ENCODE measurements at regions not wholly inside any gene's neighbourhood (a gene's known extent, or its start where the extent isn't known, plus 50 kb on each side); places are given as distances from the start of the nearest gene placed in this dataset.
"Not testable (repeated sequence)": the region's sequence is repeated elsewhere in the genome, so short reads cannot be mapped to it uniquely, and the experiment has no call there.

- Mint-ChIP-seq H3K27ac (no peak overlapping the region), H3K4me3 (no peak overlapping the region), H3K36me3 (ENCODE audit: low read depth) (no peaks in the 10 kb centered on the region), H3K9me3 (peaks cover 14% of the 10 kb centered on the region), H3K4me1 (no peaks in the 10 kb centered on the region), H3K27me3 (no peaks in the 10 kb centered on the region)
- ATAC-seq (replicated peaks): no peak
Observed at GRCh38 chr4:60989141-60989540, 211.0 kb upstream of the ADGRL3 start.

- Mint-ChIP-seq H3K27me3 (no peaks in the 10 kb centered on the region), H3K27ac (no peak overlapping the region), H3K9me3 (peaks cover 9% of the 10 kb centered on the region), H3K36me3 (ENCODE audit: low read depth) (no peaks in the 10 kb centered on the region), H3K4me1 (no peaks in the 10 kb centered on the region), H3K4me3 (no peak overlapping the region)
- ATAC-seq (replicated peaks): no peak
Observed at GRCh38 chr4:60992037-60992436, 208.1 kb upstream of the ADGRL3 start.

DNA sequence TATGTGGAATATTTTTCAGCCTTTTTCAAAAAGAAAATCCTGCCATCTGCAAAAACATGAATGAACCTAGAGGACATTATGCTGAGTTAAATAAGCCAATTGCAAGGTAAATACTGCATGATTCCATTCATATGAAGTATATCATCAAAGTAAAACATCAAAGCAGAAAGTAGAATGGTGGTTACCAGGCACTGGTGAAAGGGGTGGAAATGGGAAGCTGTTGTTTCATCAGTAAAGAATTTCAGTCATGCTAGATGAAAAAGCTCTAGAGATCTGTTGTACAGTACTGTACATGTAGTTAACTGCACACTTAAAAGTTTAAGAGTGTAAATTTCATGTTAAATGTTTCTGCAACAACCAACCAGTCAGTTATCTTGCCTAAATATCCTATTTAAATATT, 196.8 kb upstream of the ADGRL3 start:
- no peaks in the 10 kb centered on the region for H3K27me3 Mint-ChIP-seq
- H3K4me1 Mint-ChIP-seq: no peaks in the 10 kb centered on the region
- H3K4me3 Mint-ChIP-seq: no peak overlapping the region
- H3K27ac Mint-ChIP-seq: no peak overlapping the region
- H3K9me3 Mint-ChIP-seq: peaks cover 21% of the 10 kb centered on the region
- no peak for ATAC-seq (replicated peaks)
- H3K36me3 Mint-ChIP-seq (ENCODE audit: low read depth): no peaks in the 10 kb centered on the region

GRCh38 chr4:61004651-61005170, 195.4 kb upstream of the ADGRL3 start:
- Mint-ChIP-seq H3K27ac (no peak overlapping the region), H3K27me3 (no peaks in the 10 kb centered on the region), H3K9me3 (peaks cover 25% of the 10 kb centered on the region), H3K36me3 (ENCODE audit: low read depth) (no peaks in the 10 kb centered on the region), H3K4me3 (no peak overlapping the region), H3K4me1 (no peaks in the 10 kb centered on the region)
- ATAC-seq (replicated peaks): no peak

- no peaks in the 10 kb centered on the region for H3K27me3 Mint-ChIP-seq
- no peak overlapping the region for H3K27ac Mint-ChIP-seq
- no peaks in the 10 kb centered on the region for H3K4me1 Mint-ChIP-seq
- no peak for ATAC-seq (replicated peaks)
- H3K9me3 Mint-ChIP-seq: peaks cover 16% of the 10 kb centered on the region
- no peaks in the 10 kb centered on the region for H3K36me3 Mint-ChIP-seq (ENCODE audit: low read depth)
- no peak overlapping the region for H3K4me3 Mint-ChIP-seq
Observed at GRCh38 chr4:61011051-61011450, 189.1 kb upstream of the ADGRL3 start.

- not testable (repeated sequence) for ATAC-seq (replicated peaks); H3K27ac Mint-ChIP-seq; H3K27me3 Mint-ChIP-seq; H3K4me3 Mint-ChIP-seq; H3K4me1 Mint-ChIP-seq; H3K36me3 Mint-ChIP-seq (ENCODE audit: low read depth)
- H3K9me3 Mint-ChIP-seq: peaks cover 18% of the 10 kb centered on the region
Observed at GRCh38 chr4:61011936-61012335, 188.2 kb upstream of the ADGRL3 start.

GRCh38 chr4:61024610-61025009, 175.5 kb upstream of the ADGRL3 start:
- no peak for ATAC-seq (replicated peaks)
- Mint-ChIP-seq H3K27ac (no peak overlapping the region), H3K27me3 (no peaks in the 10 kb centered on the region), H3K9me3 (peaks cover 12% of the 10 kb centered on the region), H3K36me3 (ENCODE audit: low read depth) (no peaks in the 10 kb centered on the region), H3K4me3 (no peak overlapping the region), H3K4me1 (no peaks in the 10 kb centered on the region)

DNA sequence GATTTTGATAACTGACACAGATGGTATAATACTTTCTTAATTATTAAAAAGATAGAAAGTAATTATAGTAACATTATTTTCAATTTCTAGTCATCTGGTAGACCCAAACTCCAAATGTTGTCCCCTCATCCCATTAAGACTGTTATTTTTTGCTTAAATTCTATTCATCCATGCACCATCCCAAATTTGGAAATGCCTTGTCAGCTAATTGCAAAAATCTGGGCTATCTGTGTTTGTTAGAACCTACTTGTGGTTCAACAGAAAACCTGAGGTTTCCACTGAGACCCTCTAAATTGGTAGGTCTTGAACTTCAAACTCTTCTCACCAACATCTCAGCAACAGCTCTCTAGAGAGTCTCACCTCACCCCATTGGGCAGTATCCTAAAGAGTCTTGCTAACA, 172.2 kb upstream of the ADGRL3 start:
- ATAC-seq (replicated peaks): no peak
- no peaks in the 10 kb centered on the region for H3K36me3 Mint-ChIP-seq (ENCODE audit: low read depth)
- H3K27ac Mint-ChIP-seq: no peak overlapping the region
- no peak overlapping the region for H3K4me3 Mint-ChIP-seq
- H3K9me3 Mint-ChIP-seq: peaks cover 8% of the 10 kb centered on the region
- no peaks in the 10 kb centered on the region for H3K27me3 Mint-ChIP-seq
- H3K4me1 Mint-ChIP-seq: no peaks in the 10 kb centered on the region

DNA sequence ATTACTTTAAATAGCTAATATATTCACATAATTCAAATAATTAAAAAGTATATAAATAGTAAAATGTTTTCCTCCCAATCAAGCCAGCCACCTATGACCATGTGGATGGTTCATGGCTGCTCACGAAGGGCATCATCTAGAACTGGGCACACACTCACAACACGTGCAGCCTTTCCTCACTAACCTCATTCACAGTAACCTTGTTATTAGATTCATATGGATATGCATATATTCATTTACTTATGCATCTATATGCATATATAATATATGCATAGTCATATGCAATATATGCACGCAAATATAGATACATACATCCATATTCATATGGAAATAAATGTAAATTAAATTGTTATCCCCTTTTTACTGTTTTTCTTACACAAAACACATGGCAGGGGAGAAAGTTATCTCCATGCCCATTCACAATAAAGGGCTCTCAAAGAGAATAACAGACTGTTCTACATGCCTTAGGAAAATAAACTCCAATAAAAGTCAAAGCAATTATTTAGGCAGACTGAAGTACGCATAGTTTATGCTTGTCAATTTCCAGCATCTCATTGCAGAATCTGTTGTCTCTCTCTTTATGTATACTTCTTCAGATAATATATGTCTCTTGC, 163.9 kb upstream of the ADGRL3 start:
- no peak for ATAC-seq (replicated peaks)
- Mint-ChIP-seq H3K27me3 (no peaks in the 10 kb centered on the region), H3K27ac (no peak overlapping the region), H3K9me3 (peaks cover 8% of the 10 kb centered on the region), H3K36me3 (ENCODE audit: low read depth) (no peaks in the 10 kb centered on the region), H3K4me3 (no peak overlapping the region), H3K4me1 (no peaks in the 10 kb centered on the region)

DNA sequence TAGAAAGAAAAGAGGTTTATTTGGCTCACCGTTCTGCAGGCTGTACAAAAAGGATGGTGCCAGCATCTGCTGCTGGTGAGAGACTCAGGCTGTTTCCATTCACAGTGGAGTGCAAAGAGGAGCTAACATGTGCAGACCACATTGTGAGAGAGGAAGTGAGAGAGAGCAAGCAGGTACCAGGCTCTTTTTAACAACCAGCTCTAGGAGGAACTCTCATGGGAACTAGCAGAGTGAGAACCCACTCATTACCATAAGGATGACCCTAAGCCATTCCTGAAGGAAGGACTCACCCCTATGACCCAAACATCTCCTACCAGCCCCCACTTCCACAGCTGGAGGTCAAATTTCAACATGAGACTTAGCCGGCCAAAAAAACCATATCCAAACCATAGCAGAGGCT, 158.6 kb upstream of the ADGRL3 start:
- no peaks in the 10 kb centered on the region for H3K36me3 Mint-ChIP-seq (ENCODE audit: low read depth)
- no peaks in the 10 kb centered on the region for H3K4me1 Mint-ChIP-seq
- no peak for ATAC-seq (replicated peaks)
- H3K27ac Mint-ChIP-seq: no peak overlapping the region
- H3K27me3 Mint-ChIP-seq: no peaks in the 10 kb centered on the region
- H3K9me3 Mint-ChIP-seq: peaks cover 16% of the 10 kb centered on the region
- no peak overlapping the region for H3K4me3 Mint-ChIP-seq

DNA sequence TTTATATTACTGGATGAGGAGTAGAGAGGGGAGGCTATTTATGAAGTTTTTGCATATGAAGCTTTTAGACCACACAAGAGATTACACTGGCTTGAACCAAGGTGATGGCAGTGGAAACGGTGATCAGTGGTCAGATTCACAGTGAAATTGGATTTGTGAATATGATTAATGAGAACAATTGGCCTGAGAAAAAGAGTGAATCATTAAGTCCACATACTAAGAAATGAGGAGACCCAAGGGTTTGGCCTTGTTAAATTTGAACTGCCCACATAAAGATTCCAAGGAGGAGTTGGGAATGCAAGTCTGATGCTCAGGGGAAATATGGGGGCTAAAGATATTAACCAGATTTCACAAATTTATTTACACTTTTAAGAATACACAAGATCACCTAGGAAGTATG, 155.3 kb upstream of the ADGRL3 start:
- H3K4me3 Mint-ChIP-seq: no peak overlapping the region
- no peaks in the 10 kb centered on the region for H3K27me3 Mint-ChIP-seq
- no peak for ATAC-seq (replicated peaks)
- peaks cover 11% of the 10 kb centered on the region for H3K9me3 Mint-ChIP-seq
- no peaks in the 10 kb centered on the region for H3K36me3 Mint-ChIP-seq (ENCODE audit: low read depth)
- H3K27ac Mint-ChIP-seq: no peak overlapping the region
- H3K4me1 Mint-ChIP-seq: no peaks in the 10 kb centered on the region

GRCh38 chr4:61049018-61049417, 151.1 kb upstream of the ADGRL3 start:
- H3K9me3 Mint-ChIP-seq: peaks cover 13% of the 10 kb centered on the region
- no peaks in the 10 kb centered on the region for H3K36me3 Mint-ChIP-seq (ENCODE audit: low read depth)
- H3K27ac Mint-ChIP-seq: no peak overlapping the region
- no peak overlapping the region for H3K4me3 Mint-ChIP-seq
- ATAC-seq (replicated peaks): no peak
- no peaks in the 10 kb centered on the region for H3K27me3 Mint-ChIP-seq
- H3K4me1 Mint-ChIP-seq: no peaks in the 10 kb centered on the region

DNA sequence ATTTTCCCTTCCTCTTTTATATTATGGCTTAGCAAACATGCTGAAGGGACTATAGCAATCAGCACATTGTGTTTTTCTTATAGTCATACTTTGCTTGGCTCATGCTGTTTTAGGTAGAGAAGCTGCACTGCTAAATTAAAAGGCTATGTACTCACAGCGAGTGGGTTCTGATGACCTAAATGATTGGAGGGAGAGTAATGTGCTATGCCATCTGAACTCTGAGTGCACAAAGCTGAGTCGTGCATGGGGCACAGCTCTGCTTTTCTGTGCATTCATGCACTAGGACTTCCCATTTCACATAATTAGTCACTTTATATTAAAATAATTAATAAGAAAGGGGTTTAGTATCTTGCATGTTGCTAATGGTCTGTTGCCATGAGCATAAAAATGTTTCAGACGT, 132.7 kb upstream of the ADGRL3 start:
- Mint-ChIP-seq H3K4me1 (no peaks in the 10 kb centered on the region), H3K9me3 (peaks cover 22% of the 10 kb centered on the region), H3K4me3 (no peak overlapping the region), H3K27me3 (no peaks in the 10 kb centered on the region), H3K36me3 (ENCODE audit: low read depth) (no peaks in the 10 kb centered on the region), H3K27ac (no peak overlapping the region)
- no peak for ATAC-seq (replicated peaks)

DNA sequence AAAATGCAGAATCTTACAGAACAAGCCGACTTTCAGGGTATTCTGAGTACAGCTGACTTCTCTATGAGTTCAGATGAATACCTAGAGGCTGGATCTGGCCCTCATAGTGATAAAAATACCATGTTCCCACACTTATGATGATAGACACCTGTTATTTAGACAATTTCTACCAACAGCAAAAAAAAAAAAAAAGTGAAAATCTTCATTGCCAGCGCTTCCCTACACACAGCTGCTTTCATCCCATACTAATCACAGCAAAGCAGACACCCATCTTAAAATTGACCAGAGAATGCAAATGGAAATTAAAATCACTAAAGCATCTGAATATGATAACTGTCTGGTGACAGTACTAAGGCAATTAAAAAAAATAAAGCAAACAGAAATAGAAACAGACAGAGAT, 132.1 kb upstream of the ADGRL3 start:
- Mint-ChIP-seq H3K4me1 (no peaks in the 10 kb centered on the region), H3K4me3 (no peak overlapping the region), H3K36me3 (ENCODE audit: low read depth) (no peaks in the 10 kb centered on the region), H3K27ac (no peak overlapping the region), H3K9me3 (peaks cover 18% of the 10 kb centered on the region), H3K27me3 (no peaks in the 10 kb centered on the region)
- ATAC-seq (replicated peaks): no peak

DNA sequence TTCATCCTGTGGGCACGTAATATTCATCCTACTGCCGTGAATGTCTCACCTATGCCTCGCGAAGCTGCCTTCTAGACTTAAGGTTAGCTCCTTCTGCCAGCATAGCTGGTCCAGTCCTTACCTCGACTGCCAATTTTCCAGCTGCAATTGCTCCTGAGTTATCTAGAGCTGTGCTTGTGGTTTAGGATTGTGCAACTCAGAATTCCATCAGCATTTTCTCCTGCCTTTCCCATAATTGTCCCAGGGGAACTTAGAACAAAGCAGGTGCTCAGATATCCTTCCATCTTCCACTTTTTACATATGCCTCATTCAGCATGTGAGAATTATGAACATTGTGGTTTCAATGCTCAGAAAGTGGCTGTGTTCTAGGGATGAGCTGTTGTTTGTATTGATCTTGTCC, 131.4 kb upstream of the ADGRL3 start:
- H3K36me3 Mint-ChIP-seq (ENCODE audit: low read depth): no peaks in the 10 kb centered on the region
- no peak for ATAC-seq (replicated peaks)
- peaks cover 18% of the 10 kb centered on the region for H3K9me3 Mint-ChIP-seq
- H3K27ac Mint-ChIP-seq: no peak overlapping the region
- no peak overlapping the region for H3K4me3 Mint-ChIP-seq
- no peaks in the 10 kb centered on the region for H3K4me1 Mint-ChIP-seq
- no peaks in the 10 kb centered on the region for H3K27me3 Mint-ChIP-seq

- Mint-ChIP-seq H3K27ac (no peak overlapping the region), H3K36me3 (ENCODE audit: low read depth) (no peaks in the 10 kb centered on the region), H3K4me1 (no peaks in the 10 kb centered on the region)
Observed at GRCh38 chr4:61070269-61070668, 129.9 kb upstream of the ADGRL3 start.

More at GRCh38 chr4:61070269-61070668, 129.9 kb upstream of the ADGRL3 start:
- no peak overlapping the region for H3K4me3 Mint-ChIP-seq
- no peaks in the 10 kb centered on the region for H3K27me3 Mint-ChIP-seq
- ATAC-seq (replicated peaks): no peak
- H3K9me3 Mint-ChIP-seq: peaks cover 18% of the 10 kb centered on the region
